ENCODE measurements at regions not wholly inside any gene's neighbourhood (a gene's known extent, or its start where the extent isn't known, plus 50 kb on each side); places are given as distances from the start of the nearest gene placed in this dataset.
"Not testable (repeated sequence)": the region's sequence is repeated elsewhere in the genome, so short reads cannot be mapped to it uniquely, and the experiment has no call there.

DNA sequence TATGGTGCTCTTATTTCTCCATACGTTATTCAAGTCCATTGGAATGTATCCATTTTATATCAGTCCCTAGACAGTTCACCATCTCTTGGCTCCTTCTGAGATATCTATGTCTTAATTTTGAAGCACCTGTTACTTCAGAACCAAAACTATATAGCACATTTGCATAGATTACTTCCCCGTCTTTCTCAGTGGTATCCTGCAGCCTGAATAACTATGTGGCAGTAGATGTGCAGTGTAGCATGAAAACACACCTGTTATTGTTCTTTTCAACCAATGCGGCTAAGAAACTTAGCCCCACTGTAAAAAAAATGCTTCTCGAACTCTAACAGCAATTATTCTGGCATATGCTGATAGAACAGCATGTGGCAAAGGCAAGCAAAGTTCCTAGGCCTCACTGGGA is 1184.4 kb upstream of the ADGRB3 start:
- TF ChIP-seq, protein P1, sequence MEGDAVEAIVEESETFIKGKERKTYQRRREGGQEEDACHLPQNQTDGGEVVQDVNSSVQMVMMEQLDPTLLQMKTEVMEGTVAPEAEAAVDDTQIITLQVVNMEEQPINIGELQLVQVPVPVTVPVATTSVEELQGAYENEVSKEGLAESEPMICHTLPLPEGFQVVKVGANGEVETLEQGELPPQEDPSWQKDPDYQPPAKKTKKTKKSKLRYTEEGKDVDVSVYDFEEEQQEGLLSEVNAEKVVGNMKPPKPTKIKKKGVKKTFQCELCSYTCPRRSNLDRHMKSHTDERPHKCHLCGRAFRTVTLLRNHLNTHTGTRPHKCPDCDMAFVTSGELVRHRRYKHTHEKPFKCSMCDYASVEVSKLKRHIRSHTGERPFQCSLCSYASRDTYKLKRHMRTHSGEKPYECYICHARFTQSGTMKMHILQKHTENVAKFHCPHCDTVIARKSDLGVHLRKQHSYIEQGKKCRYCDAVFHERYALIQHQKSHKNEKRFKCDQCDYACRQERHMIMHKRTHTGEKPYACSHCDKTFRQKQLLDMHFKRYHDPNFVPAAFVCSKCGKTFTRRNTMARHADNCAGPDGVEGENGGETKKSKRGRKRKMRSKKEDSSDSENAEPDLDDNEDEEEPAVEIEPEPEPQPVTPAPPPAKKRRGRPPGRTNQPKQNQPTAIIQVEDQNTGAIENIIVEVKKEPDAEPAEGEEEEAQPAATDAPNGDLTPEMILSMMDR (IDR thresholded peaks at IDR 0.05; ENCODE audit: insufficient read depth, low read depth, low read length) = no peak
- DNase-seq (ENCODE audit: low read depth) = no peak

DNA sequence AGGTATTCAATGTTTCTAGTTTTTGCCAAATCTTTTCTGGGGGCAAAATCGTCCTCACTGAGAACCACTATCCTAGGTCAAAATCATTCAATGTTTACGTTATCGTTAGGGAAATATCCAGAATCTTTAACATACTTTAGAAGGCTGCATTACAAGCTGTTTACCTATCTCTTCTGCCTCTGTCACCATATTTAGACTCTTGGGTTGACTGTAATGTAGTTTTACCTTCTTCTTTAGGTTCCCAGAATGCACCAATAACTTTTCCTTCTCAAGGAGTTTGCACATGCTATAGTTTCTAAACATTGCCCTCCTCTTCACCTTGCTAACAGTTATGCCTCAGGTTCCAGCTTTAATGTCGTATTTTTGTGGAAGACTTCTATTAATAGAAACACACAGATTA is 1185.5 kb upstream of the ADGRB3 start:
- DNase-seq (ENCODE audit: low read depth) = no peak
- TF ChIP-seq, protein P1 (IDR thresholded peaks at IDR 0.05; ENCODE audit: insufficient read depth, low read depth, low read length) = no peak
- H3K4me3 ChIP-seq (ENCODE audit: low read depth, low read length) = no peak overlapping the region

More for the DNA sequence above, 1184.4 kb upstream of the ADGRB3 start:
- H3K4me3 ChIP-seq (ENCODE audit: low read depth, low read length) = no peak overlapping the region

DNA sequence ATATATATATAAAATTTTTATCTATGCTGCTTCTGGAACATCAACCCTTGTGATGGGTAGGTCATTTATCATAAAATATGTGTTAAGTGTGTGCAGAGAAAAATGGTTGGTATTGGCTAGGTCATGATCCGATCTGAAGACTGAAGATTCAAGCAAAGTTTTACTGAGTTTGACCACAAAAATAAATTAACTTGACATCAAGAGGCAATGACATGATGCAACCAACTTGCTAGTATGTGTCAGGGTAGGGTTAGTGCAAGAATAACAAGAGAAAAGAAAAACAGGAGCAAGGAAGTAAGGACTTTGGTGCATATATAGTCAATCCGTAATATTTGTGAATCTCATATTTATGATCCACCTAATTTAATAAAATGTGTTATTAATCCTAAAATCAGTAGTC is 1202.0 kb upstream of the ADGRB3 start:
- TF ChIP-seq, protein P1 (IDR thresholded peaks at IDR 0.05; ENCODE audit: insufficient read depth, low read depth, low read length) = no peak
- H3K4me3 ChIP-seq (ENCODE audit: low read depth, low read length) = no peak overlapping the region
- peak; percentile 3 for DNase-seq (ENCODE audit: low read depth)

- no peak for DNase-seq (ENCODE audit: low read depth)
- H3K4me3 ChIP-seq (ENCODE audit: low read depth, low read length) = no peak overlapping the region
- TF ChIP-seq, protein P1 (IDR thresholded peaks at IDR 0.05; ENCODE audit: insufficient read depth, low read depth, low read length) = no peak
These were observed 1204.0 kb upstream of the ADGRB3 start for GRCh38 chr6:67431076-67431475.

- DNase-seq (ENCODE audit: low read depth); H3K4me3 ChIP-seq (ENCODE audit: low read depth, low read length): not testable (repeated sequence)
These were observed 1208.4 kb upstream of the ADGRB3 start for GRCh38 chr6:67426686-67427085.

DNA sequence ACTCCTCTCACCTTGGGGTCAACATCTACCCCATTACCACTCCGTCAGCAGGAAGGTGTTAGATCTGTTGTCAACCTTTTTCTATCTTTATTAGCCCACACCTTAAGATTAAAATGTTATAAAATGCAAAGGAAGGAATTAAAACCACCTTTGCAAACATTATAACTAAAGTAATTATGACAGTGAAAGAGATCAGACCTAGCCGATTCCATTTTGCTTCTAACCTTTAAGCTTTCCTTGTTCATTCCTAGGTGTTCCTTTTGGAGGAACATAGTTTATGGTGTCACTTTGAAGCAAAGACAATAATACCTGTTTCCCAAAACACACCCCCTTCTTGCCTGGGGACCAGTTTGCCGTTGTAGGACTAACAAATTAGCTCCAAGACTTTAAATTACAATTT is 1223.0 kb upstream of the ADGRB3 start:
- TF ChIP-seq, protein P1 (IDR thresholded peaks at IDR 0.05; ENCODE audit: insufficient read depth, low read depth, low read length) = no peak
- DNase-seq (ENCODE audit: low read depth) = no peak
- no peak overlapping the region for H3K4me3 ChIP-seq (ENCODE audit: low read depth, low read length)

- DNase-seq (ENCODE audit: low read depth) = no peak
- TF ChIP-seq, protein P1 (IDR thresholded peaks at IDR 0.05; ENCODE audit: insufficient read depth, low read depth, low read length) = no peak
- no peak overlapping the region for H3K4me3 ChIP-seq (ENCODE audit: low read depth, low read length)
These were observed 1224.0 kb upstream of the ADGRB3 start for GRCh38 chr6:67411036-67411435.
